ENCODE measurements at regions not wholly inside any gene's neighbourhood (a gene's known extent, or its start where the extent isn't known, plus 50 kb on each side); places are given as distances from the start of the nearest gene placed in this dataset.

DNA sequence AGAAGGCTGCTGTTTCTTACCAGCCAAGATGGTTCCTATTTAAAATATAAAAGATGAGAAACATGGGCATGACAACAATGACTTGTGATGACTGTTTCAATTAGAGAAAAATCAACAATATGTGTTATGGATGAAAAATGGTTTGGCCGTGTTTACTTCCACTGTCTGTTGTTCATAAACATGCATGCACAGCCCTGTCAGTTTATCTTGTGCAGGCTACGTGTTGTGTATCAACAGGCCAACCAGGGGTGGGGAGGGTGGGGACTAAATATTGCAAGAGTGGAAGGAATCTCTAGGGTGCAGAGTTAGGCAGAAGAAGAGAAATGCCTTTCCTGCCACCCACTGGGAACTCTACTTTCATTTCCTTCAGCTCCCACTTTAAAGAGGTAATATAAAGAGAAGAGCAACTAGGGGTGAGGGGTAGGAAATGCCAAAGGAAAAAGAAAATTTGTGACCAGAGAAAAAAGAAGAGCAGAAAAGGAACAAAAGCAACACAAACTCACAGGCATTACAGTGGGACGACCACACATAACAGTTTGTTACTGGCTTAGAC is 116.8 kb upstream of the MEIS1 start:
- DNase-seq (ENCODE audit: low spot score in 2 of 2) (no peak), FAIRE-seq (no peak)

DNA sequence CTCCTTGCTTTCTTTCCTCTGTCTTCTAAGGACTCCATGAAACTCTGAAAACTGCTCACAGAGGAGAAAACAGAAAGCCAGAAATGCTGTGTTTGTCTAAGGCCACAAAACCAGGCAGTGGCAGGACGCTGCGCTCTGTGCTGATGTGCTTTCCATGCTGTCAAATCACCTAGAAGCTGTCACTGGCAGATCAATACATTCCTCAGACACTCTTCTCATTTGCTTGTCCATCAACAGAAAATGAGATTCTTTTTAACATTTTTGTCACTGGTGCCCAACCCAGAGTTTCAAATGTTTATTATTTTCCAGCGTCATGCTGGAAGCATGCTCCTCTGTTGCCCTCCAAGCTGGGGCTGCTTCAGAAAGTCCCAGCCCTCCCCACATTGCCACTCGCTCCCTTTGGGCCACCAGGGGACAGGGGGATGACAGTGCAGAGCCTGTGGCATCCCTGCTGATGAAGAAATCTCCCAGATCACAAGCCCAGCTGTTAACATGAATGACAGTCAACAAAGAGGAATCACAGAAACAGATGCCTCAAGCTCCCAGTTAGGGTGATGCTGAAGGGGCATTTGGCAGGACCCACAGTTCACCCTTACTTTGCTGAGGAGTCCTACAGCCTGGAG is 117.5 kb upstream of the MEIS1 start:
- FAIRE-seq: no peak
- DNase-seq (ENCODE audit: low spot score in 2 of 2): no peak

DNA sequence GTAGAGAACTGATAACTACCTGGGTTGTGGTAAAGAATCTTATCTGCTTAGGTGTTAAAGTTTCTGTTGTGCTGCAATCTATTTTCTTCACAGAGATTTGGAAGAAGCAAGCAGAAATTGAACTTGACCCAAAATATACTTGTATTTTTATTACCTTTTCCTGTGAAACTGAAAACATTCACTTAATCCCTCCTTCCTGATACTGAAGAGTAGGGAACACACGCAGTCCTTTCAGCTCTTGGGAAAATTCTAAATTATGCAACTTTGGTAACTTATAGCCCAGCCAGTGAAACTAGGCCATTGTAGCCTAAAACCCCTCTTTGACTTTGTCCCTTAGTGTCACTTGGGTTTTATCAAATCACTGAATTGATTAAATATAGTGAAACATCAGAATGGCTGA is 128.4 kb upstream of the MEIS1 start:
- DNase-seq (ENCODE audit: low spot score in 2 of 2): no peak
- FAIRE-seq: no peak

DNA sequence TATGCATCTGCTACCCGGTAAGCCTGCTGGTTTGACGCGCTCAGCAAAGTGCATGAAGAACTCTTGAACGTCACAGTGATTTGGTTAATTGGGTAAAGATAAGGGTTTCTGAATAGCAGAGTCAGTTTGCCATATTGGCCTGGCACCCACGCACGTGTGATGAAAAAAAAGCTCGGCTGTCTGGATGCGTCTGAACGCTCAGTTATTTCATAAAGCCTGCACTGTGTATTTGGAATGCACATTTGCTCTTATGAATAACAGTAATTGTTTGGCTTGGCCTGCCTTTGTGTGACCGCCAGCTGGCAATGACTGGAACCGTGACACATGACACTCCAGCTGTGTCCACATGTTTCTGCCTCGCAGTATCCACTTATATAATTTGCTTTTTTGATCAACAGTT is 129.2 kb upstream of the MEIS1 start:
- FAIRE-seq (peak; percentile 64), DNase-seq (ENCODE audit: low spot score in 2 of 2) (peak; percentile 3 to 21)

DNA sequence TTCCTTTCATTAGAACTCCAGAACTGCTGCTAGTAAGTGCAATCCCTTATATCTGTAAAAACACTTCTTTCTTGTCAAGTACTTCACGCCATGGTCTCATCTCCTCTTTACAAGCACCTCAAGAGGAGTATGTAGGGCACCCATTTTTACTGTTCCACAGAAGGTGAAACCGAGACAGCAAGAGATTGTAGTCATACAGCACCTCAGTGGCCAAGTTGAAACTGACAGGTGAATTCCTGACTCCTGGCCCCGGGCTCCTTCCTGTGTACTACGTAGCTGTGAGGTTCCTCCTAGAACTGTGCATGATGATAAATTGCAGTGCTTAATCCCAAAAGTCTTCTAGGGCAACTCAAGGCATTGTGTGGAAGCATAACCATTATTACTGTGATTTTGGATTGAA is 131.5 kb upstream of the MEIS1 start:
- no peak for FAIRE-seq
- DNase-seq (ENCODE audit: low spot score in 2 of 2): no peak

DNA sequence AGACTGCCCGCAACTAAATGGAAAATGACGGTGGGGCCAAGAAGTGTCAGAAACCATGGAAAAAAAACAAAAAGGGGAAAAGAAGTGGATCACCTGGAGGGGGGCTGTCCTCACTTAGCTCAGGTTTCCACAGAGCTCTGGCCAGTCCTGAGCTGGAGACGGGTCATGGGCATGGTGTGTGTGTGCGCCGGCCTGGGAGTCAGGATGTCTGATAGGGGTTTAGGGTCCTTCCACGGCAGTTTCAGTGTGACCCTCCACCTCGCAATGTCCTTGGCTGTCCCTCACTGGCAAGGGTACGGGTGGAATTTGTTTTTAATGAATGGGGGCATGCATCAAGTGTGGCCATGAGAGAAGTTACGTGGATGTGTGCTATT is 133.2 kb upstream of the MEIS1 start:
- no peak for DNase-seq (ENCODE audit: low spot score in 2 of 2)
- no peak for FAIRE-seq

DNA sequence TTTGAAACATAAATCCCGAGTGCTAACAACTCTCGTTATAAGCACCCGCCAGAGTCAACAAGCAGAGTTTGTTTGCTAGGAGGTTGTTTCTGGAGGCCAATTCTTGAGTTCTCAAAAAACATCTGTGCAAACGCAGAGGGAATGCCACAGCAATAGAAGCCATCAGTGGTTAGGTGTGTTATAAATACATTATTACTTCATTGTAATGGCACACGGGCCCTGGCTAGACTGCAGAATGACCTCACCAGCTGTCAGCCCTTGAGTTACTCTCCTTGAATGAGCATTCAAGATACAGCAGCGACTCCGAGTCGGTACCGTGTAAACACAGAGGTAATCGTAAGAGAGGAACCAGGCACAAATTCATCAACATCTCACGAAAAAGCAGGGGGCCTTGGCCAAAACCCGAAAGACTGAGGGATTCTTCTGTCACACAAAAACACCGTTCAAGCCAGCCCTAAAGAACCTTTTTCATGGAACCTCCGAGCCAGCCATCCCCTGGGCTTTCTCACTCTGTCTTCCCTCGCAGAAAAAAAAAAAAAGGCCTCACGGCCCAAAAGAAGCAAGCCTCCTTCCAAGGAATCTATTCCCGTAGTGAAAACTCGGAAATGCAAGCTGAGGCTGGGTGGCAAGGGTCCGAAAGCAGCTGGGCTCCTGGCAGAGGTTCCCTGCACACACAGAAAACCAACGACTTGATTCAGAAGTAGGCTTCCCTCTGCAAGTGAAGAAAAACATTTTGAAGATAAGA is 133.7 kb upstream of the MEIS1 start:
- DNase-seq (ENCODE audit: low spot score in 2 of 2): no peak
- FAIRE-seq: no peak

DNA sequence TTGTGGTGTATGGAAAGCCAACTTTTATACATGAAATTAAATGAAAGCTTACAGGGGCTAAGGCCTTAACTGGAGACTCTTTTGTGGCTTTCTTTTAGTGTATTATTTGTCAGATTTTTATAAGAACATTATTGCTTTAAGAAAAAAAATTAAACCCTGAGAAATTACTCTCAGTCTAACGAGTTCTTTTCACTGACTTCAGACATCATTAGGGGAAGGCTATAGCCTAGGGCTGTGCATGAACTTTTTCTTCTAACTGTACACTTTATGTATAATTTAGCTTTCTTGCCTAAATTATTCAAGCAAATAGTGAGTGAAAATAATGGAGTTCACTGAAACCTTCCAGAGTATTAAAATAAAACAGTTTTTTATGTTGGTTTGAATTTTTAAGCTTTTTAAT is 151.1 kb upstream of the MEIS1 start:
- FAIRE-seq: no peak
- DNase-seq (ENCODE audit: low spot score in 2 of 2): no peak

DNA sequence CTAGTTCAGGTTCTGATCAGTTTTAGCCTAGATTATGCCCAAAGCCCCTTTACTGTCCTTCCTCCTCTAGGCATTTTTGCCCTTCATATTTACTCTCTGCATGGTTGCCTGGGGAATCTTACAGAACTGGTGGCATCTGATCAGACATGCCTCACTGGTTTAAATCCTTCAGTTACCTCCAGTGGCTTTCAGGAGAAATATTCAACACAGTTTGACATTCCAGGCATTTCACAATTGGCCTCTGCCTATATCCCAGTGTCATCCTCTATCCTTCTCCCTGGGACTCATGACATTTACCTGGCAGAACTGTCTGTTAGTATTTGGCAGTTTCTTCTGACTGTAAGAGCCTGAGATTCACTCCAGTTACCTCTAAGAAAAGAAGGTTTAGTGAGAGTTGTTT is 152.9 kb upstream of the MEIS1 start:
- DNase-seq (ENCODE audit: low spot score in 2 of 2): no peak
- FAIRE-seq: no peak

DNA sequence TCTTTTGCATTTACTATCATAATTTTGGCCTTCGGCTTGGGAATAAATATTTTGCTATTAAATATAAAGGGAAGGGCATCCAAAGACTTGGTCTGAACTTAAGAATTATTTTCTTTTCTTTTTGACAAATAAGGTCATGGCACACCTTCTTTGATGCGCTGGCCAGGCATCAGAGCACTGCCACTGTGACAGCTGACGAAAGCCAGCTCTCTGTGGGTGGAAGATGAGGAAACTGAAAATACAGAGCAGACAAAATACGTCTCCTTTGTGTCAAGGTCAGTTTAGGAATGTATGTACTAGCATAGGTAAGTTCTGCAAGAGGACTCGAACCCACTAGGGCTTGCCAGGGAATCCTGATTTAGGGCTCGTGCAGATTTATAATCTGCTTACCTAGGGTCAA is 155.9 kb upstream of the MEIS1 start:
- DNase-seq (ENCODE audit: low spot score in 2 of 2) (no peak), FAIRE-seq (no peak)

DNA sequence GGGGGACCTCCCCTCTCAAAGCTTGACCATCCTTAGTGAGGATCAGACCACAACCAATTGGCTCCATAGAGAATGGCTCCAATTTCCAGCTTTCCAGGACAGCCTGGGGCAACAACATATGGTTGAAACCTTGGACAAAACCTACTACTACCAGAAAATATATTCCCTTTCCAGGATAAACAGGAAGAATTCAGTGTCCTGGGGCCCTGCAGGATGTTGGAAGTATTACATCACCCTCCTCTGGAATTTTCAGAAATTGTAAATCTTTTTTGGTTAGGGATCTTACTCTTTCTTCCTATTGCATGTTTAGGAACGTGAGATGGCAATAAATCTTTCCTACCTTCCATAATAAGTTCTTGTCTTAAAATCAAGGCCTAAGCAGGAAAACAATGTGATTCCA is 158.9 kb upstream of the MEIS1 start:
- FAIRE-seq: no peak
- no peak for DNase-seq (ENCODE audit: low spot score in 2 of 2)

DNA sequence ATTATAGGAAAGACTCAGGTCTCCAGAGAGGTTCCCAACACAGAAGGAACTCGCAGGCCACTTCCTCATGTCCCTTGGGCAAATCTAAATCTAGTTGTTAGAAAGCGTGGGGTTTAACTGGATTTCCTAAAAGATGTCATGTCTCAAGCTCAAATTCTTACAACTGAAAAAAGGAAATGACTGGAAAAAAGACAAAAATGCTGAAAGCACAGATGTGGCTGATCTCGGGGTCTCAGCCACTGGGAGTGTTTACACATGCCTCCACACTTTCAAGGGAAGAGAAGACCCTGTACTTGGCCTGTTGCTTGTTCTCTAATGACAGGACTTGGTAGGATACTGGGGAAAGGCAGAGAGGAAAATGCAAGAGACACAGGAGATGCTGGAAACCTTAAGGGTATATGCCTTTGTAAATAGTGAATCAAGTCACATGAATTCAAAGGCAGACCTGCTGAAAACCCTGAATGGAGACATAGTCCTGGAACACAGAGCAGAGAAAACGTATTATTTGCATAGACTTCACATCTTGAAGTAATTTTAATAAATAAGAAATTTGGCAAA is 160.9 kb upstream of the MEIS1 start:
- DNase-seq (ENCODE audit: low spot score in 2 of 2): no peak
- FAIRE-seq: no peak

DNA sequence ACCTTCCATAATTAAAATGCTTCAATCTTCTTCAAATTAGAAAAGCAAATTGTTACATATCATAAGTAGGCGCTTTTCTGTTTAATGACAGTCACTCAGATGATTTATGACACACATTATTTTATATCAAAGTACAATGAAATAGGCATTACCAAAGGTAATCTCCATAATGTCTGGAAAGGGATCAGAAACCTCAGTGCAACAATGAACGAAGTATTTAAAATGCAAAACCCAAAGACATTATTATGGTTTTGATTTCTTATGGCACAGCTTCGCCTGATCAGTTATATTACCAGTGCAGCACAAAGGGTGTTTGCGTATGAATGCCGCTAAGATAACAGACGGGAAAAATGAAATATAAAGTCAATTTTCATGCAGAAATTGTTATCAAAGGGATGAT is 162.2 kb upstream of the MEIS1 start:
- FAIRE-seq (no peak), DNase-seq (ENCODE audit: low spot score in 2 of 2) (no peak)

DNA sequence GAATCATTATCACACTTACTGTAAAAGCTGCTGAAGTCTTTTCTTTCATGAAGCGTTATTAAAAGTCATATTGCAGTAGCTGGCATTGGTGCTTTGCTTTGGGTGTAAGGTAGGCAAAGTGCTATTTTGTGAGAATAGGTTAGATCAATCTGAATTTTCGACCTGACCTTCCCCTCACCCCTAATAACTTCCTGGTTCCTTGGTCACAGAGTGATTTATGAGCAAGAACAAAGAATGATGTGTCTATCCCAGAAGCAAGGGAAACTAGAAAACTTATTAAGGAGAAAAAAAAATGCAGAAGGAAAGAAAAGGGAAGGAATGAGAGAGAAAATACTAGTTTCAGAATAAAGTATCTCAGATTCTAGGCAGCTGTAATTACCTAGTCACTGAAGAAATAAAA is 163.1 kb upstream of the MEIS1 start:
- FAIRE-seq (no peak), DNase-seq (ENCODE audit: low spot score in 2 of 2) (no peak)

DNA sequence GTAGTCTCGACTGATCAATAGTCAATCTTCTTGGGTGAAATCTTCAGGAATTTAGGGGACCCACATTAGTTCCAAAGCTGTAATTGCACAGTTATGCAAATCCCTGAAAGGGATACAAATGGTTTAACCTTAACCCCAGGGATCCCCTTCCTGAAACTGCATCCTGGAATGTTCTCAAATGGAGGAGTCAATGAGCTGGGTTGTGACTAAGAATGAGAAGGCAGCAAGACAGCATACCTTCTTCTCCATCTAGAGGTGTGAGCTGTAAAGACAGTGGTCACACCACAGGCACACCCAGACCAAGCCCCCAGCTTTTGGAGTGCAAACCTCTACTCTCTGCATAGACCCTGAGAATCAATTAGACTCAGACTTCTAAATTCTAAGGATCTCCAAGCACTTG is 164.7 kb upstream of the MEIS1 start:
- DNase-seq (ENCODE audit: low spot score in 2 of 2): no peak
- FAIRE-seq: no peak

DNA sequence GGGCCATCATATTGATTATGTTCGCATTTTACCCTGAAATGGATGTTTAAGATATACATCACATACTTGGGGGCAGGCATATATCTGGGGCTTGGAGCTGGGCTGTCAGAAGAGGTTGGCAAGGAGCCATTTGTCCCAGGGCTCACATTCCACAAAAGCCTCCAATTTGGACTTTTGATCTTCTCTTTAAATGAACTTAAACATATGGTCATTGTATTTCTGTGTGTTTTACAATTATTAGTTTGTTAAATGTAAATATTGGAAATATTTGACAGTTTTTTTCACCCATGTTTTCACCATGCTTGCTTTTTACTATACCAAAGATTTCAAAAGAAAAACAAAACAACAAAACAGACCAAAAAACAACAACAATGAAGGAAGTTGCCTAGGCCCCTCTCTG is 165.8 kb upstream of the MEIS1 start:
- DNase-seq (ENCODE audit: low spot score in 2 of 2): no peak
- no peak for FAIRE-seq

DNA sequence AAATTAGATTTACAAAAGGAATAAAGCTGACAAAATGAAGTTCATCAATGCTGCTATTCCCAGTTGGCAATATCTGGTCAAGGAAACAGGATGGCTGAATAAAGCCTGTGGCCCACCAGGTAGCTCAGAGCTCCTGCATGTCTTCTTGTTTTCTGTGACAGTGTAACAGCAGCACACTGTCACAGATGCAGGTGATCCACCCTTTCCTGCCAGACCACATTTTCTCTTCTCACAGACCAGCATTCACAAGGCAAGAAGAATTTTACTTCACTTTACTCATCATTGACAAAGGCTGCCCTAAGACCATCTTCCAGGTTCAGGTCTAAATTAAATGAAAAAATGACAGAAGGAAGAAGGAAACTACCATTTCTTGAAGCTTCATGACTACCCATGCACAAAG is 166.2 kb upstream of the MEIS1 start:
- FAIRE-seq (no peak), DNase-seq (ENCODE audit: low spot score in 2 of 2) (no peak)

DNA sequence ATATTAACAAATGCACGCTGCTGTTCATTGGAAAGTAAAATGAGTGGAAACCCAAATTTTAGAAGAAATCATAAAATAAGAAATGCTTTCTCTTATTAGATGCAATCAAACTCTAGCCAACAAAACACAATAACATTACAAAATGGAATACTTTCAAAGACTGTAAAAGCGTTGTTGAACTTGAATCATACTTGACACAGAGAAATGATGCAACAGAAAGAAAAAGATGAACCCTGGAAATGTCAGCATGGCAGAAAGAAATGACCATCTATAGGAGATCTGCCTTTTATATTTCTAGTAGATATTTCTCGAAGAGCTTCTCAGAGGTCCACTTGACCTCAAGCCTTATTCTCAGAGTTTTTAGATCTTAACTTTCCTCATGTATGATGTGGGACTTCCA is 170.6 kb upstream of the MEIS1 start:
- DNase-seq (ENCODE audit: low spot score in 2 of 2) (no peak), FAIRE-seq (no peak)

DNA sequence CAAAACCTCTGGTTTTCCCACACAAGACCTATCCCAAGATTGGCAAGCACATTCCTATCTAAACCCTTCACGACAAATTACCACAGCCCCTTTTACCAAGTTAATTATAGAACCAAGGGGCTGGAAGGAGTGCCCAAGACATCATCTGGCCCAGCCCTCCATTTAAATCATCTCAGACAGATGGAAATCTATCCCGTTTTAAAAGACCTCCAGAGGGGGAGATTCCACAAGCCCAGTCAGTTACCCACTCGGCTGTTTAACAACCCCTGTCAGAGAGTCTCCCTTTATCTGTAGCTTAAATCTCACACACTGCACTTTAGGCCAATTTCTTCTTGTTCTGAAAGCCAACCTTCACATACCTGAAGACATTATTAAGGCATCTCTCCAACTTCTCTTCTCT is 179.1 kb upstream of the MEIS1 start:
- DNase-seq (ENCODE audit: low spot score in 2 of 2) (no peak), FAIRE-seq (no peak)

DNA sequence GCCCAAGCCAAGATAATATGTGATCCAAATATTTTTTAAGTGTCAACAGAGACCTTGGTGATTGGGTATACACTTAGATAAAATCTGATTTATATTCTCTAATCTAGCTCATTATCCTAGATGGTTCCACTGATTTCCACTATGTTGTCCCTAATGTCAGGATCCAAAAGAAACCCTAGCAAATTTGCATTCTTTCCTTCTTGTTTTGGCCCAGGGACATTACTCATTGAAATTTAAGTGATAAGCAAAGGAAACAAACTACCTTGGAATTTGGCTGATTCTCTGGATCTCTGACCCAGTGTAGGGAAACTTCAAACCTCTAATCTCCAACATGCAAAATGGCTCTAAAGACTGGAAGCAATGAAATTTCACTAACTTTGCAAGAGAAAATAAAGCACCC is 179.8 kb upstream of the MEIS1 start:
- no peak for DNase-seq (ENCODE audit: low spot score in 2 of 2)
- no peak for FAIRE-seq

DNA sequence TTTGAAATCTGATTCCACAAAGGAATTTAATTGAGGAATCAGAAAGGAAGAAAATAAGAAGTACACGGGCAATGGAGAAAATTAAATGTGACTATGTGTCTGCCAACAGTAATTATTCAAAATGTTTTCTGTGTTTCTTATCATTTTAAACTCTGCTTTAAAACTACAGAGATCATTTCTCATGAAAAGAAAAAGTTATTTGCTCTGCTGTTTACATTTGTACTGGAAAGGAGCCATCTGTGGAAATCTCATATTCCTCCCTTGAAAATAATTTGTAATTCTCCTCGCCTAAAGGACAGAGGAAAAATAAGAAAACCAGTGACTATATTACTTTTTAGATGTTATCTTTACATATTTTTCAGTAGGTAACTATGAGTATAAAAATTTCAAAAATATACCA is 181.9 kb upstream of the MEIS1 start:
- DNase-seq (ENCODE audit: low spot score in 2 of 2) (no peak), FAIRE-seq (no peak)

DNA sequence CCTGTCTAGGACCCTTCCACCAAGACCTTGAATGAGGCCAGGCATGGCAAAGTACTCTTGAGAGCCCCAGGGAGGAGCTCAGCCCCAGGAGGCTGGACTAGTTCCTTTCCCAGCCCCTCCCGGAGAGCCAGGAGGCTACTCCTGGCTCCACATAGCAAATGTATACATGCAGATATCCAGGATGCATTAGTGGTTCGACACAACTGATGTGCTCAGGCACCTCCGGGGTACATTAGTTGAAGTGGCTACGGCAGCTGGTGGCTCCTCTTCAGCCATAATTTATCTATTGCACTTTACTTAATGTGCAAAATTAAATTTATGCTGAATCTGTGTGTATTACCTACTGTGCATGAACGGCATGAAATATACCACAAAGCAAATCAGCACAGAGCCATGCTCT is 182.8 kb upstream of the MEIS1 start:
- FAIRE-seq (no peak), DNase-seq (ENCODE audit: low spot score in 2 of 2) (no peak)
